H9 (cell line): ENCODE measurements at regions not wholly inside any gene's neighbourhood (a gene's known extent, or its start where the extent isn't known, plus 50 kb on each side); places are given as distances from the start of the nearest gene placed in this dataset.

Experiments
- DNase-seq: peaks from one replicate; pipeline ENCODE4 v3.0.0-alpha.2; 2017
- H2AFZ ChIP-seq: one replicate; pipeline ENCODE4 v1.6.1; 2013; ENCODE audit warnings: mild to moderate bottlenecking, low read length, control low read depth, moderate library complexity
- H2AK5ac ChIP-seq: 2 replicates; pipeline ENCODE4 v1.6.1; 2013; ENCODE audit warnings: low read length, control low read depth, mixed read lengths; ENCODE audit not compliant: insufficient read length
- H2BK120ac ChIP-seq: one replicate; pipeline ENCODE4 v1.6.1; 2013; ENCODE audit warnings: low read depth, mild to moderate bottlenecking, low read length, control low read depth, inconsistent platforms; ENCODE audit not compliant: poor library complexity, severe bottlenecking
- H2BK12ac ChIP-seq: 2 replicates; pipeline ENCODE4 v1.6.1; 2013; ENCODE audit warnings: low read length, control low read depth, mixed read lengths, low read depth; ENCODE audit not compliant: insufficient read length
- H2BK15ac ChIP-seq: 2 replicates; pipeline ENCODE4 v1.6.1; 2013; ENCODE audit warnings: low read depth, low read length, control low read depth
- H2BK20ac ChIP-seq: one replicate; pipeline ENCODE4 v1.6.1; 2013; ENCODE audit warnings: low read depth, mild to moderate bottlenecking, low read length, control low read depth, inconsistent platforms; ENCODE audit not compliant: poor library complexity, severe bottlenecking
- H2BK5ac ChIP-seq: 2 replicates; pipeline ENCODE4 v1.6.1; 2013; ENCODE audit warnings: low read length, control low read depth, mixed read lengths; ENCODE audit not compliant: insufficient read length
- H3K14ac ChIP-seq: 2 replicates; pipeline ENCODE4 v1.6.1; 2013; ENCODE audit warnings: low read length, control low read depth; ENCODE audit not compliant: insufficient read depth
- H3K18ac ChIP-seq: 2 replicates; pipeline ENCODE4 v1.6.1; 2013; ENCODE audit warnings: low read depth, mild to moderate bottlenecking, mixed read lengths, low read length, control low read depth; ENCODE audit not compliant: insufficient read length
- H3K23ac ChIP-seq: 2 replicates; pipeline ENCODE4 v1.6.1; 2013; ENCODE audit warnings: low read length, control low read depth, mixed read lengths, low read depth; ENCODE audit not compliant: insufficient read length
- H3K23me2 ChIP-seq: 2 replicates; pipeline ENCODE4 v1.6.1; 2013; ENCODE audit warnings: low read depth, mild to moderate bottlenecking, mixed read lengths, low read length, control low read depth; ENCODE audit not compliant: insufficient read length, poor library complexity, severe bottlenecking
- H3K27ac ChIP-seq: 2 replicates; pipeline ENCODE4 v1.5.1; 2013; ENCODE audit warnings: low read length, control low read depth, mixed read lengths, low read depth; ENCODE audit not compliant: insufficient read length
- H3K27me3 ChIP-seq: 2 replicates; pipeline ENCODE4 v1.6.1; 2013; ENCODE audit warnings: low read length, control low read depth, inconsistent platforms; ENCODE audit not compliant: insufficient read depth
- H3K4ac ChIP-seq: 2 replicates; pipeline ENCODE4 v1.6.1; 2013; ENCODE audit warnings: low read depth, mild to moderate bottlenecking, control low read depth, inconsistent platforms, low read length, moderate library complexity
- H3K4me1 ChIP-seq: 2 replicates; pipeline ENCODE4 v1.6.1; 2013; ENCODE audit warnings: low read length, control low read depth, inconsistent platforms; ENCODE audit not compliant: insufficient read depth
- H3K4me2 ChIP-seq: 2 replicates; pipeline ENCODE4 v1.6.1; 2013; ENCODE audit warnings: low read length, control low read depth, mixed read lengths; ENCODE audit not compliant: insufficient read length, insufficient read depth
- H3K56ac ChIP-seq: 2 replicates; pipeline ENCODE4 v1.6.1; 2013; ENCODE audit warnings: low read depth, mild to moderate bottlenecking, mixed read lengths, low read length, control low read depth; ENCODE audit not compliant: insufficient read length
- H3K79me1 ChIP-seq: 2 replicates; pipeline ENCODE4 v1.6.1; 2013; ENCODE audit warnings: low read depth, mild to moderate bottlenecking, moderate library complexity, low read length, control low read depth, inconsistent platforms; ENCODE audit not compliant: insufficient read depth, poor library complexity, severe bottlenecking
- H3K79me2 ChIP-seq: 2 replicates; pipeline ENCODE4 v1.6.1; 2013; ENCODE audit warnings: low read length, control low read depth, inconsistent platforms; ENCODE audit not compliant: insufficient read depth
- H3K9ac ChIP-seq: 2 replicates; pipeline ENCODE4 v1.6.1; 2013; ENCODE audit warnings: low read length, control low read depth, mixed read lengths; ENCODE audit not compliant: insufficient read length; ENCODE audit errors: extremely low read depth
- H3K9me3 ChIP-seq: one replicate; pipeline ENCODE4 v1.6.1; 2013; ENCODE audit warnings: low read depth, low read length, inconsistent platforms; ENCODE audit not compliant: control insufficient read depth
- H3T11ph ChIP-seq: one replicate; pipeline ENCODE4 v1.6.1; 2013; ENCODE audit warnings: mild to moderate bottlenecking, low read length, control low read depth, inconsistent platforms
- H4K20me1 ChIP-seq: one replicate; pipeline ENCODE4 v1.6.1; 2013; ENCODE audit not compliant: control insufficient read depth, insufficient read length, insufficient read depth
- H4K5ac ChIP-seq: 2 replicates; pipeline ENCODE4 v1.6.1; 2013; ENCODE audit warnings: low read depth, mild to moderate bottlenecking, mixed read lengths, low read length, control low read depth; ENCODE audit not compliant: insufficient read length
- H4K8ac ChIP-seq: replicated peaks from 2 replicates; pipeline ENCODE4 v1.6.1; 2013; ENCODE audit warnings: low read length, control low read depth, mixed read lengths, low read depth; ENCODE audit not compliant: insufficient read length
- H4K91ac ChIP-seq: 2 replicates; pipeline ENCODE4 v1.6.1; 2013; ENCODE audit warnings: low read depth, mild to moderate bottlenecking, moderate library complexity, mixed read lengths, low read length, control low read depth; ENCODE audit not compliant: insufficient read length
- H3K27ac Mint-ChIP-seq, 3 experiments: 2 replicates in 2 of 3; 3 replicates in 1 of 3; pipeline ENCODE4 v1.8.0; 2020 to 2021; ENCODE audit warnings: mixed read lengths in 3 of 3, mild to moderate bottlenecking in 1 of 3, moderate library complexity in 1 of 3
- H3K27me3 Mint-ChIP-seq: 2 replicates; pipeline ENCODE4 v1.8.0; 2021; ENCODE audit warnings: low read depth, mild to moderate bottlenecking, moderate library complexity, mixed read lengths
- H3K36me3 Mint-ChIP-seq, 3 experiments: 2 replicates in 2 of 3; 3 replicates in 1 of 3; pipeline ENCODE4 v1.8.0; 2020 to 2021; ENCODE audit warnings: low read depth in 3 of 3, mixed read lengths in 3 of 3; ENCODE audit not compliant: insufficient read depth in 1 of 3
- H3K4me1 Mint-ChIP-seq, 2 experiments: 2 replicates each; pipeline ENCODE4 v1.8.0; 2020; ENCODE audit warnings: mixed read lengths in 2 of 2
- H3K4me3 Mint-ChIP-seq, 2 experiments: 2 replicates in 1 of 2; 3 replicates in 1 of 2; pipeline ENCODE4 v1.8.0; 2020 to 2021; ENCODE audit warnings: mild to moderate bottlenecking in 2 of 2, mixed read lengths in 2 of 2, moderate library complexity in 1 of 2
- H3K9me3 Mint-ChIP-seq, 2 experiments: 2 replicates in 1 of 2; 3 replicates in 1 of 2; pipeline ENCODE4 v1.8.0; 2020; ENCODE audit warnings: mild to moderate bottlenecking in 2 of 2, mixed read lengths in 2 of 2, moderate library complexity in 1 of 2
- WGBS: extraction: QIAGEN DNeasy Blood & Tissue Kit; methylation state at CpG from one replicate; pipeline ENCODE4 v1.1.7; 2013; ENCODE audit warnings: missing lambda C conversion rate, low lambda C conversion rate, mixed read lengths; ENCODE audit not compliant: insufficient read length; ENCODE audit errors: extremely low coverage; 5-methylcytosine and 5-hydroxymethylcytosine counted together
- TF ChIP-seq, protein P1 (sequence below): fragments of 200-600 bp; sonication (generic); conservative IDR thresholded peaks from 3 replicates; pipeline ENCODE4 v1.8.0; 2021; ENCODE audit warnings: antibody characterized with exemption, mild to moderate bottlenecking

DNA sequence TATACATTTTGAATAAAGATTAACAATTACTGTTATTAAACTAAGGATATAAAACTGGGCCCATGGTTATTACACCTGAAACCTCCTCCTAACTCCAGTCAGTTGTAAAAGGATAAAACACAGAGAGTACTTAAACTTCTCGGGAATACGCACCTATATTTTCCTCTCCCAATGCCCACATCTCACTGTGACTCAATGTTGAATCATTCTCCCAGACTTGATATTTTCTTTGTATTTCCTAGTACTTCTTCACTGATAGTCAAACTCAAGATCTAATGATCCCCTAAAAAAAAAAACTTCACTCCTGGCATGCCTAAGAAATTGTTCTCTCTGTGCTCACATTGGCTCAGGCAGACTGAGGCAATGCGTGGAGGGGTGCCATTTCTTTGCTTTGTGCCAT is 212.5 kb upstream of the DKK2 start:
- Histone ChIP-seq H3K9ac (no peak overlapping the region), H3K23me2 (no peaks in the 10 kb centered on the region), H2BK12ac (no peak overlapping the region), H2AK5ac (no peak overlapping the region), H4K20me1 (no peaks in the 10 kb centered on the region), H3K27ac (no peak overlapping the region), H2AFZ (no peak overlapping the region), H4K5ac (no peak overlapping the region), H4K8ac (no peak overlapping the region), H3K14ac (no peak overlapping the region), H2BK20ac (no peak overlapping the region), H2BK5ac (no peak overlapping the region), H3K4me2 (no peak overlapping the region), H3K27me3 (no peaks in the 10 kb centered on the region), H3K4me1 (no peaks in the 10 kb centered on the region), H3K23ac (no peak overlapping the region), H3T11ph (no peak overlapping the region), H4K91ac (no peak overlapping the region), H2BK15ac (no peak overlapping the region), H3K4ac (no peak overlapping the region), H3K9me3 (no peaks in the 10 kb centered on the region), H3K79me1 (no peaks in the 10 kb centered on the region), H3K18ac (no peak overlapping the region), H3K56ac (no peak overlapping the region), H3K79me2 (no peaks in the 10 kb centered on the region), H2BK120ac (no peak overlapping the region)
- no peaks in the 10 kb centered on the region for H3K36me3 Mint-ChIP-seq
- no CpG with 5 or more reads among the region's 3 CpGs for WGBS
- no peaks in the 10 kb centered on the region for H3K9me3 Mint-ChIP-seq
- no peaks in the 10 kb centered on the region for H3K27me3 Mint-ChIP-seq
- H3K4me1 Mint-ChIP-seq: no peaks in the 10 kb centered on the region
- no peak overlapping the region for H3K4me3 Mint-ChIP-seq
- no peak for DNase-seq
- TF ChIP-seq, protein P1, sequence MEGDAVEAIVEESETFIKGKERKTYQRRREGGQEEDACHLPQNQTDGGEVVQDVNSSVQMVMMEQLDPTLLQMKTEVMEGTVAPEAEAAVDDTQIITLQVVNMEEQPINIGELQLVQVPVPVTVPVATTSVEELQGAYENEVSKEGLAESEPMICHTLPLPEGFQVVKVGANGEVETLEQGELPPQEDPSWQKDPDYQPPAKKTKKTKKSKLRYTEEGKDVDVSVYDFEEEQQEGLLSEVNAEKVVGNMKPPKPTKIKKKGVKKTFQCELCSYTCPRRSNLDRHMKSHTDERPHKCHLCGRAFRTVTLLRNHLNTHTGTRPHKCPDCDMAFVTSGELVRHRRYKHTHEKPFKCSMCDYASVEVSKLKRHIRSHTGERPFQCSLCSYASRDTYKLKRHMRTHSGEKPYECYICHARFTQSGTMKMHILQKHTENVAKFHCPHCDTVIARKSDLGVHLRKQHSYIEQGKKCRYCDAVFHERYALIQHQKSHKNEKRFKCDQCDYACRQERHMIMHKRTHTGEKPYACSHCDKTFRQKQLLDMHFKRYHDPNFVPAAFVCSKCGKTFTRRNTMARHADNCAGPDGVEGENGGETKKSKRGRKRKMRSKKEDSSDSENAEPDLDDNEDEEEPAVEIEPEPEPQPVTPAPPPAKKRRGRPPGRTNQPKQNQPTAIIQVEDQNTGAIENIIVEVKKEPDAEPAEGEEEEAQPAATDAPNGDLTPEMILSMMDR: no peak
- H3K27ac Mint-ChIP-seq: no peak overlapping the region
